ENCODE measurements at regions not wholly inside any gene's neighbourhood (a gene's known extent, or its start where the extent isn't known, plus 50 kb on each side); places are given as distances from the start of the nearest gene placed in this dataset.

- TF ChIP-seq, protein P1, sequence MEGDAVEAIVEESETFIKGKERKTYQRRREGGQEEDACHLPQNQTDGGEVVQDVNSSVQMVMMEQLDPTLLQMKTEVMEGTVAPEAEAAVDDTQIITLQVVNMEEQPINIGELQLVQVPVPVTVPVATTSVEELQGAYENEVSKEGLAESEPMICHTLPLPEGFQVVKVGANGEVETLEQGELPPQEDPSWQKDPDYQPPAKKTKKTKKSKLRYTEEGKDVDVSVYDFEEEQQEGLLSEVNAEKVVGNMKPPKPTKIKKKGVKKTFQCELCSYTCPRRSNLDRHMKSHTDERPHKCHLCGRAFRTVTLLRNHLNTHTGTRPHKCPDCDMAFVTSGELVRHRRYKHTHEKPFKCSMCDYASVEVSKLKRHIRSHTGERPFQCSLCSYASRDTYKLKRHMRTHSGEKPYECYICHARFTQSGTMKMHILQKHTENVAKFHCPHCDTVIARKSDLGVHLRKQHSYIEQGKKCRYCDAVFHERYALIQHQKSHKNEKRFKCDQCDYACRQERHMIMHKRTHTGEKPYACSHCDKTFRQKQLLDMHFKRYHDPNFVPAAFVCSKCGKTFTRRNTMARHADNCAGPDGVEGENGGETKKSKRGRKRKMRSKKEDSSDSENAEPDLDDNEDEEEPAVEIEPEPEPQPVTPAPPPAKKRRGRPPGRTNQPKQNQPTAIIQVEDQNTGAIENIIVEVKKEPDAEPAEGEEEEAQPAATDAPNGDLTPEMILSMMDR (conservative IDR thresholded peaks at IDR 0.05; ENCODE audit: low read depth, low read length), result no peak
- H3K4me3 ChIP-seq (ENCODE audit: low read depth, low read length), result no peak overlapping the region
- DNase-seq (ENCODE audit: low read depth), result no peak
These were observed 558.7 kb upstream of the TNP1 start for GRCh38 chr2:217418544-217418943.

DNA sequence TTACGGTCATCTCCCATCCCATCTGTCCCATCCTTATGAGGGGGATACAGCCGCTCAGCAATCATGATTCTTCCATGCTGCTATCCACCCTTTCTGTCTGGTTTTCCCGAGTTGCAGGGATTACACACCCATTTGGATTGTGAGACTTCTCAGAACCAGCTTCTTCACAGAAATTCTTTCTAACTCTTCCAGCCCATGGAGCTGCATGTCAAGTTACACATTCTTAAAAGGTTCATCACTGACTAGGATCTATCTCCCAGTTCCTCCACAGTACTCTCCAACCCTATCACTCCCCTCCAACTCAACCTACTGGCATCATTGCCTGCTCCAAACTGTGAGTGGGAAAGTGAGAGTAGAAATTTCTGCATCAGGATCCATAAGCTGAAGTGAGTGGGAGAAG is 558.2 kb upstream of the TNP1 start:
- no peak for DNase-seq (ENCODE audit: low read depth)
- TF ChIP-seq, protein P1 (conservative IDR thresholded peaks at IDR 0.05; ENCODE audit: low read depth, low read length), result no peak
- no peak overlapping the region for H3K4me3 ChIP-seq (ENCODE audit: low read depth, low read length)

DNA sequence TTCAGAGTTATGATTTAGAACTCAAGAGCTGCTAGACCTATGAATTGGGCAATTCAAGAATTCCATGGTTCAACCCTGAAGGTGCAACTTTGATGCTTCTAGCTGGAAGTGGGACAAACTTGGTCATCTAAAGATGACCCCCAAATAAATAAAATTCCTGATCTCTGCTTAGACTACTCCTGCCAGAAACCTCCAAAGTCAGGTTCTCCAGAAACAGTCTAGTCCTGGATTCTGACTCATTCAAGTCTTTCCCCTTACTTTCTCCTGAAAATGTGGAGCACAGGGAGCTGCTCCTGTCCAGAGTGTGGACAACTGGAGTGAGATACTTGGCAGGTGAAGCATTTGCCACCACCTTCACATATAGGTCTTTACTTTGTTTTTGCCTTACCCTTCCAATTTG is 557.7 kb upstream of the TNP1 start:
- no peak overlapping the region for H3K4me3 ChIP-seq (ENCODE audit: low read depth, low read length)
- TF ChIP-seq, protein P1 (conservative IDR thresholded peaks at IDR 0.05; ENCODE audit: low read depth, low read length), result no peak
- DNase-seq (ENCODE audit: low read depth), result no peak

DNA sequence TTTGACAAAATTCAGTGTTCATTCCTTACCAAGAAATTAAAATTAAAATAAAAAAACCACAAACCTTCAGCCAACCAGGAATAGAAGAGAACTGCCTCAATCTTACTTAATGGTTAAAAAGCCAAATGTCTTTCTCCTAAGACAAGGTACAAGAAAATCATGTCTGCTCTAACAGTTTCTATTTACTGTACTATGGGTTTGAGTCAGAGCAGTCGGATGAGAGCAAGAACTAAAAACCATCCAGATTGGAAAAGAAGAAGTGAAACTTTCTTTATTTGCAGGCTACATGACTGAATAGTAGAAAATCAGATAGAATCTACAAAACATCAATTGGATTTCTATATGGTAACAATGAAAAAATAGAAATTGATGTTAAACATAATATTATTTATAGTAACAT is 555.5 kb upstream of the TNP1 start:
- TF ChIP-seq, protein P1 (conservative IDR thresholded peaks at IDR 0.05; ENCODE audit: low read depth, low read length), result no peak
- DNase-seq (ENCODE audit: low read depth), result no peak
- H3K4me3 ChIP-seq (ENCODE audit: low read depth, low read length), result no peak overlapping the region

- no peak overlapping the region for H3K4me3 ChIP-seq (ENCODE audit: low read depth, low read length)
- DNase-seq (ENCODE audit: low read depth), result no peak
- TF ChIP-seq, protein P1 (conservative IDR thresholded peaks at IDR 0.05; ENCODE audit: low read depth, low read length), result no peak
These were observed 554.6 kb upstream of the TNP1 start for GRCh38 chr2:217414429-217414828.

DNA sequence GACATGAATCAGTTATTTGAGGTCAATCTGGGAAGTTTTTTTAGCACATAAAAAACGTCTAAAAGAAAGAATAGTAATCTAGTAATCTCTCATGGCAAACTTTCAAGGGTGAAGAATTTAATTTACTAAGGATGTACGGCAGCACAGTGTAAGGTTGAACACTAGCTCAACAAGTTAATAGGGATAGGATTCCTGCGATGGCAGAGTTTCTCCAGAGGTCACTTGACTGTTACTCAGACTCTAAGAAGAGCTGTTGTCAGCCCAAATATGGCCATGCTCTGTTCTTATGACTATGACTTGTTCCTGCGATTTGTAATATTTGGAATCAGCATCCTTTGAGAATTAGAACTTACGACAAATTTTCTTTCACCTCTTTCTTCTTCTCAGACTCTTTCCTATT is 553.3 kb upstream of the TNP1 start:
- TF ChIP-seq, protein P1 (conservative IDR thresholded peaks at IDR 0.05; ENCODE audit: low read depth, low read length), result no peak
- H3K4me3 ChIP-seq (ENCODE audit: low read depth, low read length), result no peak overlapping the region
- DNase-seq (ENCODE audit: low read depth), result no peak

DNA sequence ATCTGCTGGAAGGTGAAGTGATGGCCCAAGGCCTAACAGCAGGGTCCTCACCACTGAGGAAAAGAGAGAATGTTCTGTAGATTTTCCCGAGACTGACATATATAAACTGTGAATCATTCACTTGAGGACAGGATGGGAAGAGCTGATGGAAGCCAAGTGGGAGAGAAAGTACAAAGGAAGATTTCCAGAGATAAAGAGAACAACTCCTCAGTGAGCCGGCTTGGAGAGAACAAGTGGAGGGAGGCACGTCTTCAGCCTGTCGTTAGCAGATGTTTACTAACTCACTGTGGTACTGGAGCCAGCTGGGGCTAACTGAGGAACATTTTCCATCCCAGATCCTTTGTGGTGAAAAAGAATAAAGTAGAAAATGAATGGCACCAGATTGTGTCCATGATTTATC is 552.9 kb upstream of the TNP1 start:
- TF ChIP-seq, protein P1 (conservative IDR thresholded peaks at IDR 0.05; ENCODE audit: low read depth, low read length), result no peak
- DNase-seq (ENCODE audit: low read depth), result no peak
- H3K4me3 ChIP-seq (ENCODE audit: low read depth, low read length), result no peak overlapping the region

Measured in epithelial cell of proximal tubule (primary cell).